Progenitor cell of endocrine pancreas (in vitro differentiated cells): ENCODE measurements at regions not wholly inside any gene's neighbourhood (a gene's known extent, or its start where the extent isn't known, plus 50 kb on each side); places are given as distances from the start of the nearest gene placed in this dataset.

Experiments used
- DNase-seq: peaks from one replicate; pipeline ENCODE4 v3.0.0; 2021; ENCODE audit warnings: low spot score; ENCODE audit not compliant: unreplicated experiment
- H3K27ac Mint-ChIP-seq: 2 replicates; pipeline ENCODE4 v1.8.0; 2021; ENCODE audit warnings: mild to moderate bottlenecking, moderate library complexity, mixed read lengths
- H3K27me3 Mint-ChIP-seq: 2 replicates; pipeline ENCODE4 v1.8.0; 2021; ENCODE audit warnings: mixed read lengths
- H3K36me3 Mint-ChIP-seq: 2 replicates; pipeline ENCODE4 v1.8.0; 2022; ENCODE audit warnings: mixed read lengths; ENCODE audit not compliant: insufficient read depth
- H3K4me1 Mint-ChIP-seq: 2 replicates; pipeline ENCODE4 v1.8.0; 2021; ENCODE audit warnings: low read depth, mixed read lengths
- H3K4me3 Mint-ChIP-seq: 2 replicates; pipeline ENCODE4 v1.8.0; 2021; ENCODE audit warnings: low read depth, mild to moderate bottlenecking, moderate library complexity, mixed read lengths
- H3K9me3 Mint-ChIP-seq: 2 replicates; pipeline ENCODE4 v1.8.0; 2021; ENCODE audit warnings: low read depth, mixed read lengths
- TF ChIP-seq, protein P1 (sequence below): fragments of 200-600 bp; sonication (generic); IDR thresholded peaks from one replicate; pipeline ENCODE4 v1.5.0; 2021; ENCODE audit warnings: antibody characterized with exemption, mild to moderate bottlenecking; ENCODE audit not compliant: unreplicated experiment

DNA sequence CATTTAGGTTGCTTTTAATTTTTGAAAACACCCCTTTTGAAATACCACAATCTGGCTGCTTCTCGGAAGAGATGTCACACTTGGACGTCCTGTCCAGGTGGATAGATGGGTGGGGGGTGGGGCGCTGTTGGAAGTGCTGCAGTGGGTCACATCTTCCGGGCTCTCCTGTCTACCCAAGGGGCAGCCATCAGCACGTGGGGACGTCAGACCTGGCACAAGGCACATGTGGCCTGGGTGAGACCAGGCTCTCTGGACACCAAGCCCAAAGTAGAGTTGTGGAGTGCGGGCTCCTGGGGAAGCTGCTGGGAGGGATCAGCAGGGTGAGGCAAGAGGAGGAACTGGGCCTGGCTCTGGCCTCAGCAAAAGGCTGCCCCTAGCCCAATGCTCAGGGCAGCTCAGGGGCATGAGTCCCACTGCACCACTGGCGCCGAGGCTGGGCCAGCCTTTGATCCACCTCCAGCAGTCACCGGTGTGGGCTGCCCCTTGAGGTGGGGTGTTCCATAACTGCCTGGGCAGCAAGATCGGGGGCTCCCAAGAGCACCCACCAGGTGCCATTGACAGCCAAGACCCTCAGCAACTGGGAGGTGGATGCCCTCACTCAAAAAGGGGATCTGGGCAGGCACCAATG lies 68.6 kb upstream of the CCND1 start:
- Mint-ChIP-seq H3K27me3 (peaks cover 11% of the 10 kb centered on the region), H3K27ac (no peak overlapping the region), H3K9me3 (no peaks in the 10 kb centered on the region), H3K4me1 (peaks cover 1% of the 10 kb centered on the region), H3K36me3 (no peaks in the 10 kb centered on the region), H3K4me3 (no peak overlapping the region)
- no peak for DNase-seq
- TF ChIP-seq, protein P1, sequence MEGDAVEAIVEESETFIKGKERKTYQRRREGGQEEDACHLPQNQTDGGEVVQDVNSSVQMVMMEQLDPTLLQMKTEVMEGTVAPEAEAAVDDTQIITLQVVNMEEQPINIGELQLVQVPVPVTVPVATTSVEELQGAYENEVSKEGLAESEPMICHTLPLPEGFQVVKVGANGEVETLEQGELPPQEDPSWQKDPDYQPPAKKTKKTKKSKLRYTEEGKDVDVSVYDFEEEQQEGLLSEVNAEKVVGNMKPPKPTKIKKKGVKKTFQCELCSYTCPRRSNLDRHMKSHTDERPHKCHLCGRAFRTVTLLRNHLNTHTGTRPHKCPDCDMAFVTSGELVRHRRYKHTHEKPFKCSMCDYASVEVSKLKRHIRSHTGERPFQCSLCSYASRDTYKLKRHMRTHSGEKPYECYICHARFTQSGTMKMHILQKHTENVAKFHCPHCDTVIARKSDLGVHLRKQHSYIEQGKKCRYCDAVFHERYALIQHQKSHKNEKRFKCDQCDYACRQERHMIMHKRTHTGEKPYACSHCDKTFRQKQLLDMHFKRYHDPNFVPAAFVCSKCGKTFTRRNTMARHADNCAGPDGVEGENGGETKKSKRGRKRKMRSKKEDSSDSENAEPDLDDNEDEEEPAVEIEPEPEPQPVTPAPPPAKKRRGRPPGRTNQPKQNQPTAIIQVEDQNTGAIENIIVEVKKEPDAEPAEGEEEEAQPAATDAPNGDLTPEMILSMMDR = no peak

DNA sequence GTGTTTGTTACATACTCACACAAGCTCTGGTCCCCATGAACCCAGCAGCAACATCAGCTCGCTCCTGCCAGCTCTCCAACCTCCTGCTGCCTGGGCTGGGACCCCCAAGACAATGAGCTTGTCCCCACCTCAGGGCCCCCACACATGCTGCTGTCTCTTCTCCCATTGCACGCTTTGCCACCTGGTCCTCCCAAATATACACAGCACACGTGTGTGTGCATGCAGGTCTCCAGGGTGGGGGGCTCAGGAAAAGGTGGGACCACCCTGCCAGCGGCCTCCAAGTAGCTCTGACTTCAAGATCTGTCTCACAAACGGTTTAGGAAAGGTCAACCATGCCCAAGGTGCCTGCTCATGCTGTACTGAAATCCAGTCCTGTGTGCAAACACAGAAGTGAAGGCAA lies 68.1 kb upstream of the CCND1 start:
- peaks cover 1% of the 10 kb centered on the region for H3K4me1 Mint-ChIP-seq
- H3K36me3 Mint-ChIP-seq = no peaks in the 10 kb centered on the region
- DNase-seq = no peak
- TF ChIP-seq, protein P1 = no peak
- no peak overlapping the region for H3K4me3 Mint-ChIP-seq
- peaks cover 11% of the 10 kb centered on the region for H3K27me3 Mint-ChIP-seq
- H3K9me3 Mint-ChIP-seq = no peaks in the 10 kb centered on the region
- no peak overlapping the region for H3K27ac Mint-ChIP-seq

DNA sequence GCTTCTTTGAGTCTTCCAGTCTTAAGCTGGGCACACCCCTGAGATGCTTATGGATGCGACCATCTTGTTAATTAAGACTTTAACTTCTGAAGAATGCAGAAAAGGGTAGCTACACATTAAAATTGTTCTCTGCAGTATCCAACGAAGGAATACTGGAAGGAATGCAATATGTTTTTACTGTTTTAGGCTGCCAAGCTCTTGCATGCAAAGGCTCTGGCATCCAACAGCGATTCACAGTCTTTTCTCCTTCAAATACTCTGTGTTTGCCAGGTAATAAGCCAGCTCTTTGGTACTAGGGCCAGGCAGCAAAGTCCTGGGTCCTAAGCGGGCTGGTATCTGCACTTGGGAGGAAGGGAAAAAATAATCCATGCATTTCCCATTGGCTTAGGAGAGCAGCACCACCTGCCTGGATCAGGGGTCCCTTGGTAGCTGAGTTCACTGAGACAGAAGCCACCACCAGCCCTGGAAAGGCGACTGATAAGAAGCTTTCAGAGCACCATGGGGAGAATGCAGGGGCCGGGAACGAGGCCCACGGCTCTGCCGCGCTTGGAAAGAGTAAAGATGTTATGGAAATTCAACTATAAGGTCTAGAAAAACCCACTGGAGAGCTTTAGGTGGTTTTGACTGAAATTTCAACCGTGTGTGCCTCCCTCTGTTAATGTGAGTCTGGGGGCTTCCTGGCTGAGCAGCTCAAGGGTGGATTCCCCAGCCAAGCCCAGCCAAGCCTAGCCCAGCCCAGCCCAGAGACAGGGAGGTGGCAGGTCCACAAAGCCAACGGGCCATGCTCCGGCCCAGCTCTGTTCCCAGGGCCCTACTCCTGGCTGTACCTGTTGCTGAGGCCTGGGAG lies 67.0 kb upstream of the CCND1 start:
- Mint-ChIP-seq H3K27me3 (peaks cover 11% of the 10 kb centered on the region), H3K9me3 (no peaks in the 10 kb centered on the region), H3K27ac (no peak overlapping the region), H3K4me3 (no peak overlapping the region), H3K4me1 (peaks cover 1% of the 10 kb centered on the region), H3K36me3 (no peaks in the 10 kb centered on the region)
- TF ChIP-seq, protein P1 = no peak
- DNase-seq = no peak

DNA sequence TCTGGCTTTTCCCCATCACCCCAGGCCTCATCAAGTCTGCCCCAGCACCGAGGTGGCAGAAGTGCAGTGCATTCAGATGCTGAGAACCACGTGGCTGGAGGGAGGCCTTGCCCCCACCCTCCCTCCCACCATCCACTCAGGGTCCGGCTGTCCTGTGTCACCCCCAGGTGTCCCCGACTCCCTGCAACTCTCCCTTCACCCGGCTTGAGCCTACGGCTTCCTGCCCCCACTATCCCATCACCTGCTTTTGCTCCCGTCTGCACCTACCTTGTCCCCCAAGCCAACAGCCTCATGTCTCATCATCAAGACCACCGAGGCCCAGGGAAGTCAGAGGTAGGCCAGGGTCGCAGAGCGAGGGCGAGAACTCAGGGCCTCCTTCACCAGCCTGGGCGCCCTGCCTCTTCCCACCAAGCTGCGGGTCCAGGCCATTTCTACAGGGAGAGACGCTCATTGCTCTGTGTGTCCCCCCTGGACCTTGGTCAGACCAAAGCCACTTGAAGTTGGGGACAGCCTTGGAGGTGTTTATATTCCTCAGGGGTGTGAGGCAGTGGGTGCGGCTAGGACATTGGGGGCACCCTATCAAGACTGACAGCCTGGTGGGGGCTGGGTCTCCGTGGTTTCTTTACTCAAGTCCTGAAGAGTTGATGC lies 66.2 kb upstream of the CCND1 start:
- Mint-ChIP-seq H3K27ac (no peak overlapping the region), H3K36me3 (no peaks in the 10 kb centered on the region), H3K4me1 (peaks cover 1% of the 10 kb centered on the region), H3K4me3 (no peak overlapping the region), H3K27me3 (peaks cover 11% of the 10 kb centered on the region), H3K9me3 (no peaks in the 10 kb centered on the region)
- DNase-seq = no peak
- TF ChIP-seq, protein P1 = no peak

DNA sequence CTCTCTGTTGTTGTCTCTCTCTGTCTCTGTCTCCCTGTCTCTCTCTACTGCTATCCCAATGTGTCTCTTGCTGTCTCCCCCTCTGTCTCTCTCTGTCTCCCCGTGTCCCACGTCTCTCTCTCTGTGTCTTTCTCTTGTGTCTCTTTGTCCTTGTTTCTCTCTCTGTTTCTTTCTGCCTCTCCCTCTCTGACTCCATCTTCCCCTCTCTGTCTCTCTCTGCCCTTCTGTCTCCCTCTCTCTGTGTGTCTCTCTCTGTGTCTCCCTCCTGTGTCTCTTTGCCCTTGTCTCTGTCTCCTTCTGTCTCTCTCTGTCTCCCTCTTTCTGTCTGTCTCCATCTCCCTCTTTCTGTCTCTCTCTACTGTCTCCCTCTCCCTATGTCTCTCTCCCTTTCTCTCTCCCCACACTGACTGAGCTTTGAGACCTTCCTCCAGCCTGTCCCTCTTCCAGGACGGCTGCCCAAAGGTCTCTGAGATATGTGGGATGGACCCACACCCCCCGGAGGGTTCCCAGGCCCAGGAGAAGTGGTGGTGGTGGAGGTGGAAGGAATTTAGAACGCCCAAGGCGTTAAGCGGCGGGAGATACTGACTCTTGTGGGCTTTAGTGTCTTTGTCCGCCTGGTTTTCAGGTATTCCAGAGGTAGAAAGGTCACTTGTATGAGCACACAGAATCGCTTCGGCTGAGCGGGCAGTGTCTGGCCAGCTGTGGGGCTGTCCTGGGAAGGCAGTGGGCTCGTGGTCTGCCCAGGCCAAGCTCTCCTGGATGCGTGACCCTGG lies 65.5 kb upstream of the CCND1 start:
- DNase-seq = no peak
- H3K27me3 Mint-ChIP-seq = peaks cover 11% of the 10 kb centered on the region
- H3K27ac Mint-ChIP-seq = no peak overlapping the region
- no peaks in the 10 kb centered on the region for H3K9me3 Mint-ChIP-seq
- TF ChIP-seq, protein P1 = no peak
- peaks cover 1% of the 10 kb centered on the region for H3K4me1 Mint-ChIP-seq
- H3K36me3 Mint-ChIP-seq = no peaks in the 10 kb centered on the region
- no peak overlapping the region for H3K4me3 Mint-ChIP-seq
